Kidney (tissue), 13 donors: ENCODE measurements at regions not wholly inside any gene's neighbourhood (a gene's known extent, or its start where the extent isn't known, plus 50 kb on each side); places are given as distances from the start of the nearest gene placed in this dataset.
A peak's percentile ranks its signal among the peaks of the same experiment; 100 is the strongest.

Source experiments
- DNase-seq, 5 donors: peaks; one replicate each; pipeline ENCODE4 v3.0.0-alpha.2; 2013 to 2020
- FAIRE-seq: peaks from 2 replicates; lab custom pipeline; 2012; peaks lifted over from hg19 to GRCh38; lab: Jason Lieb, UNC
- H3K27ac ChIP-seq, 2 donors: one replicate each; pipeline ENCODE4 v1.7.0; 2013; ENCODE audit warnings: low read depth in 2 of 2, low read length in 2 of 2, inconsistent platforms in 1 of 2
- H3K27me3 ChIP-seq: one replicate; pipeline ENCODE4 v1.7.1; 2013; ENCODE audit warnings: low read length, inconsistent platforms; ENCODE audit not compliant: control insufficient read depth, insufficient read depth
- H3K36me3 ChIP-seq, 3 donors: one replicate each; pipeline versions ENCODE4 v1.7.0 to v1.7.1; 2013; ENCODE audit warnings: low read length in 3 of 3, control low read depth in 1 of 3, inconsistent platforms in 1 of 3; ENCODE audit not compliant: insufficient read depth in 3 of 3, control insufficient read depth in 2 of 3
- H3K4me1 ChIP-seq, 3 donors: one replicate each; pipeline versions ENCODE4 v1.7.0 to v1.7.1; 2013; ENCODE audit warnings: low read length in 3 of 3, inconsistent platforms in 1 of 3, low read depth in 1 of 3; ENCODE audit not compliant: control insufficient read depth in 2 of 3, insufficient read depth in 2 of 3
- H3K4me3 ChIP-seq, 3 donors: one replicate each; pipeline versions ENCODE4 v1.7.0 to v1.8.1; 2013; ENCODE audit warnings: low read length in 3 of 3, control low read depth in 1 of 3, inconsistent platforms in 1 of 3
- H3K9ac ChIP-seq, 3 donors: one replicate each; pipeline versions ENCODE4 v1.7.0 to v1.7.1; 2013; ENCODE audit warnings: low read length in 3 of 3, control low read depth in 1 of 3, inconsistent platforms in 1 of 3
- H3K9me3 ChIP-seq, 3 donors: one replicate each; pipeline versions ENCODE4 v1.7.0 to v1.7.1; 2013; ENCODE audit warnings: low read length in 3 of 3, control low read depth in 1 of 3, inconsistent platforms in 1 of 3; ENCODE audit not compliant: control insufficient read depth in 2 of 3, insufficient read depth in 1 of 3
- intact Hi-C: fragments of 100-400 bp; cut with DNase I; formaldehyde crosslinking; loops from one replicate; pipeline ENCODE4 v1.11.1; 2022
- TF ChIP-seq, protein P1 (sequence below): IDR thresholded peaks from 3 replicates; pipeline ENCODE4 v1.5.1; 2012; ENCODE audit warnings: mild to moderate bottlenecking, moderate library complexity, borderline replicate concordance; ENCODE audit not compliant: insufficient read depth; ENCODE audit errors: extremely low read depth
- donor health status: control.
- donor health status: control.
- donor health status: control.
- donor health status: control.
- donor health status: control.
- donor health status: DM: yes; HTN: yes; CAD: no.
- donor health status: Normal renal cell carcinoma (clear cell type).

DNA sequence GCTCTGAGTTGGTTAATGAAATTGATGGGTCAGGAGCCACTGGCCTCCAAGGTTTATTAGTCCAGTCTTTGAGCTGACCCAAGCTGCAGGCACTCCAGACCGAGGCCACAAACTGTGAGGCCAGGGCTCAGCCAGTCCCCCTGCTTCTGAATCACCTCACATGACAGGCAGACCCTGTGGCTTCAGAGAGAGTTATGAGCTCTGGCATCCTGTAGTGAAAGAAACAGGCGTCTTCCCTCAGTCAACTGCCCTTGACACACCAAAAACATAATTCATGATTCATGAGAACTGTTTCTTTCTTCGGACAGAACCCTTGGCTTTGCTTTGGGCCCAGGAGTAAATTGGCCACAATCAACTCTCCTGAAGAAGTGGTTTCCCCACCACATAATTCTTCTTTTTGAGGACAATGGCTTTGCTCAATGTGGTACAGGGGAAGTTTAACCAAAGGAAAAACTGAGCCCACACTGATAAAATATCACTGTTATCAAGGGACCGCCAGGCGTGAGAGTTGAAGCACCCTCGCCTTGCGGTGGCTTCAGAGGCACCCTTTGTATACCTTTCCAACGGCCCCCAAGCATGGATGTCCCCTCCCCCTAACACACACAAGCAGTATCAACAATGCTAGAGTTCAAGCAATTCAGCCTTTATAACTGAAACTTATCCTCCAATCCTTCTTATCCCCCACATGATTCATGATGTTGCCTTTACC lies 226.9 kb downstream of the CYRIA start:
- no peaks in the 10 kb centered on the region for H3K9me3 ChIP-seq
- TF ChIP-seq, protein P1, sequence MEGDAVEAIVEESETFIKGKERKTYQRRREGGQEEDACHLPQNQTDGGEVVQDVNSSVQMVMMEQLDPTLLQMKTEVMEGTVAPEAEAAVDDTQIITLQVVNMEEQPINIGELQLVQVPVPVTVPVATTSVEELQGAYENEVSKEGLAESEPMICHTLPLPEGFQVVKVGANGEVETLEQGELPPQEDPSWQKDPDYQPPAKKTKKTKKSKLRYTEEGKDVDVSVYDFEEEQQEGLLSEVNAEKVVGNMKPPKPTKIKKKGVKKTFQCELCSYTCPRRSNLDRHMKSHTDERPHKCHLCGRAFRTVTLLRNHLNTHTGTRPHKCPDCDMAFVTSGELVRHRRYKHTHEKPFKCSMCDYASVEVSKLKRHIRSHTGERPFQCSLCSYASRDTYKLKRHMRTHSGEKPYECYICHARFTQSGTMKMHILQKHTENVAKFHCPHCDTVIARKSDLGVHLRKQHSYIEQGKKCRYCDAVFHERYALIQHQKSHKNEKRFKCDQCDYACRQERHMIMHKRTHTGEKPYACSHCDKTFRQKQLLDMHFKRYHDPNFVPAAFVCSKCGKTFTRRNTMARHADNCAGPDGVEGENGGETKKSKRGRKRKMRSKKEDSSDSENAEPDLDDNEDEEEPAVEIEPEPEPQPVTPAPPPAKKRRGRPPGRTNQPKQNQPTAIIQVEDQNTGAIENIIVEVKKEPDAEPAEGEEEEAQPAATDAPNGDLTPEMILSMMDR: no peak
- no peaks in the 10 kb centered on the region for H3K27me3 ChIP-seq
- intact Hi-C loops: no loop called here
- no peak overlapping the region for H3K4me3 ChIP-seq
- H3K4me1 ChIP-seq: no peaks in the 10 kb centered on the region
- no peak overlapping the region for H3K27ac ChIP-seq
- H3K36me3 ChIP-seq: no peaks in the 10 kb centered on the region
- DNase-seq (peak in 4 of 5 donors; percentile 41 to 82 (median 56)), FAIRE-seq (no peak)
- H3K9ac ChIP-seq: no peak overlapping the region

DNA sequence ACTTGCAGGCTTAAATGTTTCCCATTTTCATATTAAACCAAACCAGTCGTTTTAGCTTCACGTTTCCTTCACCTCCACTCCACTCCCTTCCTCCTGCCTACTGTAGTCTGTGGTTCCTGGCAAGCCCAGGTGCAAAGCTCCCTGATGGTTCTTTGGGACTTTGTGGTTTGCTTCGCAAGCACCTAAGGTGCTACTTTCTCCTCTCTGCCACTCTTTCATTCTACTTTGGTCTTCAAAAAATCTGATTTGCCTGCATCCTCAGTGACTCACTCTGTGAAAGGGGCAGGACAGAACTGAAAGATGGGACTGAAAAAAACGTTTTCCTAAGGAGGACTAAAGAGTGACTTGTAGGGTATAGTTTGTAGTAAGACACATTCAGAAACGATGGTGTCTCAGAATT lies 228.4 kb downstream of the CYRIA start:
- no peak overlapping the region for H3K27ac ChIP-seq
- H3K4me1 ChIP-seq: no peaks in the 10 kb centered on the region
- intact Hi-C loops: no loop called here
- DNase-seq (no peak), FAIRE-seq (no peak)
- TF ChIP-seq, protein P1: no peak
- H3K36me3 ChIP-seq: no peaks in the 10 kb centered on the region
- no peak overlapping the region for H3K9ac ChIP-seq
- no peaks in the 10 kb centered on the region for H3K9me3 ChIP-seq
- H3K27me3 ChIP-seq: no peaks in the 10 kb centered on the region
- H3K4me3 ChIP-seq: no peak overlapping the region

DNA sequence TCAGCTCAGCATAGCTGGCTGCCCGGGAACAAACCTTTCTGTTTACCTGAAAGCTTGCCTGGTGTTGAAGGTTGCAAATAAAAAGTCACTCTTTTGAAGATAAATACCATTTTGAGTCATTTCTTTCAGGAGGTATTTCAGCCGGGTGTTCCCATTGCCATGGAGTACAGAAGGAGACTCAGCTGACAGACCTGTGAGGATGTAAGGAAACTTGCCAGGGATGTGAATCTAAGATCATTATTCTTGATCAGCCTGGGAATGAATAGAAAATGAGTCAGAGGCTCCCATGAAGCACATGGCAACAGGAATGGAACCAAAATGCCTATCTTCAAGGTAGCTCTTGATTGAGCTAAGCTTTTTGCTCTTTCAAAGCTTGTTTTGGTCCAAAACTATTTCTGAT lies 231.2 kb downstream of the CYRIA start:
- TF ChIP-seq, protein P1: no peak
- intact Hi-C loops: no loop called here
- H3K36me3 ChIP-seq: no peaks in the 10 kb centered on the region
- H3K9ac ChIP-seq: no peak overlapping the region
- no peaks in the 10 kb centered on the region for H3K4me1 ChIP-seq
- no peaks in the 10 kb centered on the region for H3K9me3 ChIP-seq
- no peak overlapping the region for H3K27ac ChIP-seq
- no peak for DNase-seq
- FAIRE-seq: no peak
- H3K4me3 ChIP-seq: no peak overlapping the region
- H3K27me3 ChIP-seq: no peaks in the 10 kb centered on the region

DNA sequence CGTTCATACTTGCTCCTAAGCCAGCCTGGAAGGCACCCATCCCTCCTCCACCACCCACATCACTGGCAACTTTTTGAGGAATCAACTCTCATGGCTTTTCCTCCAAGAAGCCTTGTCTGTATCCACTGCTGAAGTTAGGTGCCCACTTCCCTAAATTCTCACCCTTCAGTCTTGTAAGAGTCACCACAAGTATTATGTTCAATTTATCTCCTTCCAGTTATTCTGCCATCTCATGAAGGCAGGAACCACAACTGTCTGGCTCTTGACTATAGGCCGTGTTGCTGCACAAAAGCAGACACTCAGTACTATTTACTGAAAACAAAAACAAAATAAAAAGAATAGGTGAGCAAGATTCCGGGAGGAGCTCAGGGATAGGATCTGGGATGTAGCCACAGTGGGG lies 234.8 kb downstream of the CYRIA start:
- H3K4me1 ChIP-seq: no peaks in the 10 kb centered on the region
- TF ChIP-seq, protein P1: no peak
- H3K27ac ChIP-seq: no peak overlapping the region
- DNase-seq (no peak), FAIRE-seq (no peak)
- no peaks in the 10 kb centered on the region for H3K9me3 ChIP-seq
- no peaks in the 10 kb centered on the region for H3K36me3 ChIP-seq
- H3K4me3 ChIP-seq: no peak overlapping the region
- H3K27me3 ChIP-seq: no peaks in the 10 kb centered on the region
- intact Hi-C loops: no loop called here
- no peak overlapping the region for H3K9ac ChIP-seq
